ENCODE measurements at regions not wholly inside any gene's neighbourhood (a gene's known extent, or its start where the extent isn't known, plus 50 kb on each side); places are given as distances from the start of the nearest gene placed in this dataset.
"Not testable (repeated sequence)": the region's sequence is repeated elsewhere in the genome, so short reads cannot be mapped to it uniquely, and the experiment has no call there.

- no peaks in the 10 kb centered on the region for H3K4me1 Mint-ChIP-seq (ENCODE audit: low read depth)
- peaks cover 28% of the 10 kb centered on the region for H3K9me3 Mint-ChIP-seq
- DNase-seq (ENCODE audit: low spot score) = no peak
- no peak overlapping the region for H3K4me3 Mint-ChIP-seq
- no peaks in the 10 kb centered on the region for H3K36me3 Mint-ChIP-seq (ENCODE audit: low read depth)
- no peaks in the 10 kb centered on the region for H3K27me3 Mint-ChIP-seq (ENCODE audit: low read depth)
- H3K27ac Mint-ChIP-seq = no peak overlapping the region
Observed at GRCh38 chr13:55007681-55008080, 1979.1 kb downstream of the OLFM4 start.

- no peak for DNase-seq (ENCODE audit: low spot score)
- no peaks in the 10 kb centered on the region for H3K4me1 Mint-ChIP-seq (ENCODE audit: low read depth)
- H3K4me3 Mint-ChIP-seq = no peak overlapping the region
- peaks cover 18% of the 10 kb centered on the region for H3K9me3 Mint-ChIP-seq
- no peaks in the 10 kb centered on the region for H3K27me3 Mint-ChIP-seq (ENCODE audit: low read depth)
- H3K27ac Mint-ChIP-seq = no peak overlapping the region
- no peaks in the 10 kb centered on the region for H3K36me3 Mint-ChIP-seq (ENCODE audit: low read depth)
Observed at GRCh38 chr13:55013051-55013450, 1984.4 kb downstream of the OLFM4 start.

DNA sequence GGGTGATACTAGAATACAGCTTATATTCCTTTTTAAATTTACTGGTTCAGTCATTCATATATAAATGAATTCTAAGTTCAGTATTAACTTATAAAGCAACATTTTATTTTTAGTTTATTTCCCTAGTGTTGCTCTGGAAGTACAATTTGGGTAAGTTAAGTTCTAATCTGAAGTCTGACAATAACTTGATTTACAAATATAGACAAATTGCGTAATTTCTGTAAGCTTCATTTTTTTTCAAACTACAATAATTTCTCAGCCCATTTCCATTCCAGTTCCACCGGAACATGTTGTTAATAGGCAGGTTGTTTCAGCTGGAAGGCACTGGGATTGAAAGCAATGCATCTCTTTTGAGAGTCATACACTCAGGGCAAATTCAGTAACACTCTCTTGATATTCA lies 2000.7 kb downstream of the OLFM4 start:
- H3K27me3 Mint-ChIP-seq (ENCODE audit: low read depth) = no peaks in the 10 kb centered on the region
- H3K9me3 Mint-ChIP-seq = peaks cover 37% of the 10 kb centered on the region
- DNase-seq (ENCODE audit: low spot score) = no peak
- no peak overlapping the region for H3K4me3 Mint-ChIP-seq
- H3K36me3 Mint-ChIP-seq (ENCODE audit: low read depth) = no peaks in the 10 kb centered on the region
- H3K4me1 Mint-ChIP-seq (ENCODE audit: low read depth) = no peaks in the 10 kb centered on the region
- no peak overlapping the region for H3K27ac Mint-ChIP-seq

DNA sequence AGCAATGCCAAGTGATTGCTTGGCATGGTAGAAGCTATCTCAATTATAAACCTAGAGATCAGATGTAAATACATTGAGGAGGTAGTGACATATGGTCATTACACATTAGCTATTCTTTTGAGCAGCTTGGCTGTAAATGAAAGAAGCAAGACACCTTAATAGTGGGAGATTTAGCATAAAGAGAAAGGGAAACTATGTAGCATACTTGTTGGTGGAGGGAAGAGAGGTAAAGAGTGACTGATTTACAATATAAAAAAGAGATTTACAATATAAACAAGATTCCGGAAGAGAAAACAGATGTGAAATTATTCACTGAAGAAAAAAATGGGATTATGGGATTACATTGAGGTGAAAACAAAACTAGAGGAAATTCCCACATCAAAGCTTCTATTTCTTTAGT lies 2009.6 kb downstream of the OLFM4 start:
- DNase-seq (ENCODE audit: low spot score) = no peak
- Mint-ChIP-seq H3K4me1 (ENCODE audit: low read depth) (no peaks in the 10 kb centered on the region), H3K4me3 (no peak overlapping the region), H3K27ac (no peak overlapping the region), H3K36me3 (ENCODE audit: low read depth) (no peaks in the 10 kb centered on the region), H3K9me3 (peaks cover 22% of the 10 kb centered on the region), H3K27me3 (ENCODE audit: low read depth) (no peaks in the 10 kb centered on the region)

GRCh38 chr13:55053891-55054550 lies 2025.4 kb downstream of the OLFM4 start:
- H3K4me3 Mint-ChIP-seq; H3K36me3 Mint-ChIP-seq (ENCODE audit: low read depth); H3K27me3 Mint-ChIP-seq (ENCODE audit: low read depth); H3K4me1 Mint-ChIP-seq (ENCODE audit: low read depth); H3K27ac Mint-ChIP-seq; DNase-seq (ENCODE audit: low spot score): not testable (repeated sequence)
- peaks cover 61% of the 10 kb centered on the region for H3K9me3 Mint-ChIP-seq

GRCh38 chr13:55055666-55056065 lies 2027.1 kb downstream of the OLFM4 start:
- H3K27me3 Mint-ChIP-seq (ENCODE audit: low read depth); DNase-seq (ENCODE audit: low spot score); H3K36me3 Mint-ChIP-seq (ENCODE audit: low read depth); H3K4me3 Mint-ChIP-seq; H3K27ac Mint-ChIP-seq; H3K4me1 Mint-ChIP-seq (ENCODE audit: low read depth): not testable (repeated sequence)
- H3K9me3 Mint-ChIP-seq = peaks cover 57% of the 10 kb centered on the region

DNA sequence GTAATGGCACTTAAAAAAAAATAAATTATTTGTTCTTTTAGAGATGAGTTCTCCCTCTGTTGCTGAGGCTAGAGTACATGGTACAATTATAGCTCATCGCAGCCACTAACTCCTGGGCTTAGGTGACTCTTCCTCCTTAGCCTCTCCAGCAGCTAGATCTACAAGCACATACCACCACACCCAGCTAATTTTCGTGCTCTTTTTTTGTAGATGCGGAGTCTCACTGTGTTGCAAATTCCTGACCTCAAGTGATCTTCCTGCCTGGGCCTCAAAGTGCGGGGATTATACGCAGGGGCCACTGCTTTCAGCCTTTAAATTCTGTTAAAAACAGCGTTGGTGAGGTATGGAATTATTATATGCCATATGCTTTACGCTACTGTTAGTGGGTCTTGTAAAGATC lies 2034.0 kb downstream of the OLFM4 start:
- Mint-ChIP-seq H3K27ac (no peak overlapping the region), H3K4me1 (ENCODE audit: low read depth) (no peaks in the 10 kb centered on the region), H3K36me3 (ENCODE audit: low read depth) (no peaks in the 10 kb centered on the region), H3K9me3 (peaks cover 42% of the 10 kb centered on the region), H3K4me3 (no peak overlapping the region), H3K27me3 (ENCODE audit: low read depth) (no peaks in the 10 kb centered on the region)
- no peak for DNase-seq (ENCODE audit: low spot score)

- Mint-ChIP-seq H3K27me3 (ENCODE audit: low read depth) (no peaks in the 10 kb centered on the region), H3K9me3 (peaks cover 18% of the 10 kb centered on the region), H3K36me3 (ENCODE audit: low read depth) (no peaks in the 10 kb centered on the region), H3K4me3 (no peak overlapping the region), H3K4me1 (ENCODE audit: low read depth) (no peaks in the 10 kb centered on the region), H3K27ac (no peak overlapping the region)
- no peak for DNase-seq (ENCODE audit: low spot score)
Observed at GRCh38 chr13:55067946-55068345, 2039.3 kb downstream of the OLFM4 start.

DNA sequence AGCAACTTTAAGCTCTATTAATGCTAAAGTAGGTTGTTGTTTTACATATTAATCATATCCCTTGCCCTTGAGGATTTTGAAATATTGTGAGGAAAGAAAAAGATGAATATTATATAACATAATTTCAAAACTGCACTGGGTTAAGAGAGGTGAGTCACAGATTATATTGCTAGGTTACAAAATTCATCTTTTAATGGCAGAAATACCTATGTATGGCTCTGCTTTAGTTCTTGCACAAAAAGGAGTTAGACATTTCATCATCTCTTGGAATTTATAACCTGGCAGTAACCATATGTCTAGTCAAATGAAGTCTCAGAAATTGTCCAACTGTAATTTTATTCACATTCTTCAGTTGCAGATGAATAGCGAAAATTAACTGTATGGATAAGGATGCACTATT lies 2041.1 kb downstream of the OLFM4 start:
- H3K9me3 Mint-ChIP-seq = peaks cover 21% of the 10 kb centered on the region
- H3K4me1 Mint-ChIP-seq (ENCODE audit: low read depth) = no peaks in the 10 kb centered on the region
- H3K36me3 Mint-ChIP-seq (ENCODE audit: low read depth) = no peaks in the 10 kb centered on the region
- H3K4me3 Mint-ChIP-seq = no peak overlapping the region
- DNase-seq (ENCODE audit: low spot score) = no peak
- H3K27ac Mint-ChIP-seq = no peak overlapping the region
- H3K27me3 Mint-ChIP-seq (ENCODE audit: low read depth) = no peaks in the 10 kb centered on the region

- no peak overlapping the region for H3K4me3 Mint-ChIP-seq
- peaks cover 14% of the 10 kb centered on the region for H3K9me3 Mint-ChIP-seq
Observed at GRCh38 chr13:55073000-55073399, 2044.4 kb downstream of the OLFM4 start.

DNA sequence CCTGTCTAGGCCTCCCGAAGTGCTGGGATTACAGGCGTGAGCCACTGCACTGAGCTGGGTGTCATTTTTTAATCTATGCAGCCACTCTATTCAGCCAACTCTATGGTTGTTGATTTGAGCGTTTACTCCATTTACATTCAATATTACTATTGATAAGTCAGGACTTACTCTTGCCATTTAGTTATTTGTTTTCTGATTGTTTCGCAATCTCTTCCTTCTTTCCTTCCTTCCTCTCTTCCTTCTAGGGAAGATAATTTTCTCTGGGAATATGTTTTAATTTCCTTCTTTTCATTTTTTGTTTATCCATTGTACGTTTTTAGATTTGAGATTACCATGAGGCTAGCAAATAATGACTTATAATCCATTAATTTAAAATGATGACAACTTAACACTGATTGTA lies 2056.0 kb downstream of the OLFM4 start:
- no peak overlapping the region for H3K4me3 Mint-ChIP-seq
- H3K9me3 Mint-ChIP-seq = peaks cover 51% of the 10 kb centered on the region
- DNase-seq (ENCODE audit: low spot score) = no peak
- no peaks in the 10 kb centered on the region for H3K36me3 Mint-ChIP-seq (ENCODE audit: low read depth)
- H3K27me3 Mint-ChIP-seq (ENCODE audit: low read depth) = no peaks in the 10 kb centered on the region
- H3K4me1 Mint-ChIP-seq (ENCODE audit: low read depth) = no peaks in the 10 kb centered on the region
- no peak overlapping the region for H3K27ac Mint-ChIP-seq

More at GRCh38 chr13:55073000-55073399, 2044.4 kb downstream of the OLFM4 start:
- H3K27me3 Mint-ChIP-seq (ENCODE audit: low read depth) = no peaks in the 10 kb centered on the region
- H3K27ac Mint-ChIP-seq = no peak overlapping the region
- no peak for DNase-seq (ENCODE audit: low spot score)
- H3K4me1 Mint-ChIP-seq (ENCODE audit: low read depth) = no peaks in the 10 kb centered on the region
- H3K36me3 Mint-ChIP-seq (ENCODE audit: low read depth) = no peaks in the 10 kb centered on the region

GRCh38 chr13:55087085-55087484 lies 2053.6 kb upstream of the PRR20A start:
- Mint-ChIP-seq H3K4me3 (no peak overlapping the region), H3K36me3 (ENCODE audit: low read depth) (no peaks in the 10 kb centered on the region), H3K4me1 (ENCODE audit: low read depth) (no peaks in the 10 kb centered on the region), H3K9me3 (peaks cover 51% of the 10 kb centered on the region), H3K27ac (no peak overlapping the region), H3K27me3 (ENCODE audit: low read depth) (no peaks in the 10 kb centered on the region)
- no peak for DNase-seq (ENCODE audit: low spot score)

- Mint-ChIP-seq H3K4me3 (no peak overlapping the region), H3K27me3 (ENCODE audit: low read depth) (no peaks in the 10 kb centered on the region), H3K4me1 (ENCODE audit: low read depth) (no peaks in the 10 kb centered on the region), H3K27ac (no peak overlapping the region), H3K36me3 (ENCODE audit: low read depth) (no peaks in the 10 kb centered on the region), H3K9me3 (peaks cover 33% of the 10 kb centered on the region)
- DNase-seq (ENCODE audit: low spot score) = no peak
Observed at GRCh38 chr13:55090612-55091011, 2050.1 kb upstream of the PRR20A start.

GRCh38 chr13:55091172-55091571 lies 2049.5 kb upstream of the PRR20A start:
- H3K27ac Mint-ChIP-seq = no peak overlapping the region
- H3K9me3 Mint-ChIP-seq = peaks cover 33% of the 10 kb centered on the region
- no peaks in the 10 kb centered on the region for H3K36me3 Mint-ChIP-seq (ENCODE audit: low read depth)
- no peaks in the 10 kb centered on the region for H3K4me1 Mint-ChIP-seq (ENCODE audit: low read depth)
- no peak for DNase-seq (ENCODE audit: low spot score)
- H3K27me3 Mint-ChIP-seq (ENCODE audit: low read depth) = no peaks in the 10 kb centered on the region
- H3K4me3 Mint-ChIP-seq = no peak overlapping the region

DNA sequence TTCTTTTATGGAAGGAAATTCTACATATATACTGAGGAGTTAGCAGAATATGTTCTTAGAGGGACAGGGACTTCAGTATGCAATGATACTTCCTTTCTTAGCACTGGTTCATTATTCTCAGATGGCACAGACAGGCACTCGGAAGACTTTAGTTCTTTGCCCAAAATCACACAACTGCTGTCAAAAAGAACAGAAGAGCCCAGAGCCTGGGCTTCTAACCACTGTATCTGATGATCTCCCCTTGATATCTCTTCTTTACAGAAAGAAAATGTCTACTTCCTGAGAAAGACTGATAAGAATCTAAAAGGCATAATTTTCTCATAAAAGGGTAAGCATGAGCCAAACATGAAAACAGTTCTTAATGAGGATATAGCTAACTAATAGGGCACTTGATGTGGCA lies 2034.2 kb upstream of the PRR20A start:
- Mint-ChIP-seq H3K36me3 (ENCODE audit: low read depth) (no peaks in the 10 kb centered on the region), H3K4me3 (no peak overlapping the region)

More for the DNA sequence above, 2034.2 kb upstream of the PRR20A start:
- peaks cover 36% of the 10 kb centered on the region for H3K9me3 Mint-ChIP-seq
- DNase-seq (ENCODE audit: low spot score) = no peak
- no peaks in the 10 kb centered on the region for H3K27me3 Mint-ChIP-seq (ENCODE audit: low read depth)
- no peak overlapping the region for H3K27ac Mint-ChIP-seq
- H3K4me1 Mint-ChIP-seq (ENCODE audit: low read depth) = no peaks in the 10 kb centered on the region

Data from T-helper 2 cell treated with Interferon-gamma antibody and Interleukin-4, amounts not matched to agents 5 μg/mL and 100 μg/mL, for 36 hours (primary cell).